ENCODE measurements at regions not wholly inside any gene's neighbourhood (a gene's known extent, or its start where the extent isn't known, plus 50 kb on each side); places are given as distances from the start of the nearest gene placed in this dataset.

DNA sequence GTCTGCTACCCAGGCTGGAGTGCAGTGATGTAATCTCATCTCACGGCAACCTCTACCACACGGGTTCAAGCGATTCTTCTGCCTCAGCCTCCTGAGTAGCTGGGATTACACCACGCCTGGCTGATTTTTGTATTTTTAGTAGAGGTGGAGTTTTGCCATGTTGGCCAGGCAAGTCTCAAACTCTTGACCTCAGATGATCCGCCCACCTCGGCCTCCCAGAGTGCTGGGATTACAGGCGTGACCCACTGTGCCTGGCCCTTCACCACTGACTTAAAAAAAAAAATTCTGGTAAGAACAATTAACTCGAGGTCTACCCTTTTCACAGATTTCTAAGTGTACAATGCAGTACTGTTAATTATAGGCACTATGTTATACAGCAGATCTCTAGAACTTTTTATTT is 279.4 kb downstream of the PARN start:
- TF ChIP-seq, protein P1, sequence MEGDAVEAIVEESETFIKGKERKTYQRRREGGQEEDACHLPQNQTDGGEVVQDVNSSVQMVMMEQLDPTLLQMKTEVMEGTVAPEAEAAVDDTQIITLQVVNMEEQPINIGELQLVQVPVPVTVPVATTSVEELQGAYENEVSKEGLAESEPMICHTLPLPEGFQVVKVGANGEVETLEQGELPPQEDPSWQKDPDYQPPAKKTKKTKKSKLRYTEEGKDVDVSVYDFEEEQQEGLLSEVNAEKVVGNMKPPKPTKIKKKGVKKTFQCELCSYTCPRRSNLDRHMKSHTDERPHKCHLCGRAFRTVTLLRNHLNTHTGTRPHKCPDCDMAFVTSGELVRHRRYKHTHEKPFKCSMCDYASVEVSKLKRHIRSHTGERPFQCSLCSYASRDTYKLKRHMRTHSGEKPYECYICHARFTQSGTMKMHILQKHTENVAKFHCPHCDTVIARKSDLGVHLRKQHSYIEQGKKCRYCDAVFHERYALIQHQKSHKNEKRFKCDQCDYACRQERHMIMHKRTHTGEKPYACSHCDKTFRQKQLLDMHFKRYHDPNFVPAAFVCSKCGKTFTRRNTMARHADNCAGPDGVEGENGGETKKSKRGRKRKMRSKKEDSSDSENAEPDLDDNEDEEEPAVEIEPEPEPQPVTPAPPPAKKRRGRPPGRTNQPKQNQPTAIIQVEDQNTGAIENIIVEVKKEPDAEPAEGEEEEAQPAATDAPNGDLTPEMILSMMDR (conservative IDR thresholded peaks at IDR 0.05; ENCODE audit: low read depth, low read length): no peak
- TF ChIP-seq EZH2 (IDR thresholded peaks at IDR 0.05; ENCODE audit: low read length, unreplicated experiment) (no peak), EZH2phosphoT487 (IDR thresholded peaks at IDR 0.05; ENCODE audit: borderline replicate concordance, low read length) (no peak)

Data from PC-3 (cell line).